Activated CD8-positive, alpha-beta memory T cell treated with anti-CD3 and anti-CD28 coated beads, Interleukin-2, amount 50 U/mL, for 48 hours (primary cell): ENCODE measurements at regions not wholly inside any gene's neighbourhood (a gene's known extent, or its start where the extent isn't known, plus 50 kb on each side); places are given as distances from the start of the nearest gene placed in this dataset.

Source experiments
- DNase-seq: peaks from one replicate; pipeline ENCODE4 v3.0.0-alpha.2; 2020

GRCh38 chr1:222284466-222284865 is 263.4 kb downstream of the HHIPL2 start:
- no peak for DNase-seq

- no peak for DNase-seq
Observed at GRCh38 chr1:222283147-222283768, 264.6 kb downstream of the HHIPL2 start.

- DNase-seq, result no peak
Observed at GRCh38 chr1:222279591-222279990, 268.3 kb downstream of the HHIPL2 start.

- DNase-seq, result no peak
Observed at GRCh38 chr1:222278501-222278900, 269.4 kb downstream of the HHIPL2 start.

- DNase-seq, result no peak
Observed at GRCh38 chr1:222275729-222276465, 272.0 kb downstream of the HHIPL2 start.

- no peak for DNase-seq
Observed at GRCh38 chr1:222275001-222275728, 272.7 kb downstream of the HHIPL2 start.

GRCh38 chr1:222266223-222267196 is 281.4 kb downstream of the HHIPL2 start:
- DNase-seq, result no peak

GRCh38 chr1:222263791-222264190 is 284.1 kb downstream of the HHIPL2 start:
- no peak for DNase-seq

GRCh38 chr1:222257027-222257426 is 290.9 kb downstream of the HHIPL2 start:
- no peak for DNase-seq

GRCh38 chr1:222256058-222256457 is 291.8 kb downstream of the HHIPL2 start:
- DNase-seq, result no peak

- no peak for DNase-seq
Observed at GRCh38 chr1:222252788-222253187, 295.1 kb downstream of the HHIPL2 start.

- no peak for DNase-seq
Observed at GRCh38 chr1:222251847-222252246, 296.1 kb downstream of the HHIPL2 start.

- no peak for DNase-seq
Observed at GRCh38 chr1:222250376-222250775, 297.5 kb downstream of the HHIPL2 start.

- no peak for DNase-seq
Observed at GRCh38 chr1:222247811-222248310, 300.0 kb downstream of the HHIPL2 start.

- no peak for DNase-seq
Observed at GRCh38 chr1:222247081-222247480, 300.8 kb downstream of the HHIPL2 start.

- no peak for DNase-seq
Observed at GRCh38 chr1:222243902-222244301, 304.0 kb downstream of the HHIPL2 start.

GRCh38 chr1:222242492-222242891 is 305.4 kb downstream of the HHIPL2 start:
- DNase-seq, result no peak

GRCh38 chr1:222241410-222241809 is 306.5 kb downstream of the HHIPL2 start:
- DNase-seq, result no peak

- DNase-seq, result no peak
Observed at GRCh38 chr1:222240536-222241181, 307.2 kb downstream of the HHIPL2 start.

GRCh38 chr1:222239130-222239529 is 308.8 kb downstream of the HHIPL2 start:
- no peak for DNase-seq

GRCh38 chr1:222234351-222234750 is 313.6 kb downstream of the HHIPL2 start:
- no peak for DNase-seq
